Nephron progenitor cell (in vitro differentiated cells): ENCODE measurements at regions not wholly inside any gene's neighbourhood (a gene's known extent, or its start where the extent isn't known, plus 50 kb on each side); places are given as distances from the start of the nearest gene placed in this dataset.
"Not testable (repeated sequence)": the region's sequence is repeated elsewhere in the genome, so short reads cannot be mapped to it uniquely, and the experiment has no call there.

Experiments used
- DNase-seq: peaks from one replicate; pipeline ENCODE4 v3.0.0; 2021
- H3K27ac Mint-ChIP-seq: 2 replicates; pipeline ENCODE4 v1.8.0; 2021; ENCODE audit warnings: mild to moderate bottlenecking, moderate library complexity, mixed read lengths
- H3K27me3 Mint-ChIP-seq: 2 replicates; pipeline ENCODE4 v1.8.0; 2021; ENCODE audit warnings: mild to moderate bottlenecking, low read depth, mixed read lengths; ENCODE audit not compliant: poor library complexity
- H3K36me3 Mint-ChIP-seq: 2 replicates; pipeline ENCODE4 v1.8.0; 2021; ENCODE audit warnings: low read depth, mixed read lengths
- H3K4me1 Mint-ChIP-seq: 2 replicates; pipeline ENCODE4 v1.8.0; 2021; ENCODE audit warnings: mixed read lengths
- H3K4me3 Mint-ChIP-seq: 2 replicates; pipeline ENCODE4 v1.8.0; 2021; ENCODE audit warnings: mild to moderate bottlenecking, moderate library complexity, mixed read lengths
- H3K9me3 Mint-ChIP-seq: 2 replicates; pipeline ENCODE4 v1.8.0; 2021; ENCODE audit warnings: mild to moderate bottlenecking, moderate library complexity, mixed read lengths
- CTCF ChIP-seq: fragments of 200-600 bp; sonication (generic); IDR thresholded peaks from 2 replicates; pipeline ENCODE4 v1.5.0; 2021; ENCODE audit warnings: antibody characterized with exemption

DNA sequence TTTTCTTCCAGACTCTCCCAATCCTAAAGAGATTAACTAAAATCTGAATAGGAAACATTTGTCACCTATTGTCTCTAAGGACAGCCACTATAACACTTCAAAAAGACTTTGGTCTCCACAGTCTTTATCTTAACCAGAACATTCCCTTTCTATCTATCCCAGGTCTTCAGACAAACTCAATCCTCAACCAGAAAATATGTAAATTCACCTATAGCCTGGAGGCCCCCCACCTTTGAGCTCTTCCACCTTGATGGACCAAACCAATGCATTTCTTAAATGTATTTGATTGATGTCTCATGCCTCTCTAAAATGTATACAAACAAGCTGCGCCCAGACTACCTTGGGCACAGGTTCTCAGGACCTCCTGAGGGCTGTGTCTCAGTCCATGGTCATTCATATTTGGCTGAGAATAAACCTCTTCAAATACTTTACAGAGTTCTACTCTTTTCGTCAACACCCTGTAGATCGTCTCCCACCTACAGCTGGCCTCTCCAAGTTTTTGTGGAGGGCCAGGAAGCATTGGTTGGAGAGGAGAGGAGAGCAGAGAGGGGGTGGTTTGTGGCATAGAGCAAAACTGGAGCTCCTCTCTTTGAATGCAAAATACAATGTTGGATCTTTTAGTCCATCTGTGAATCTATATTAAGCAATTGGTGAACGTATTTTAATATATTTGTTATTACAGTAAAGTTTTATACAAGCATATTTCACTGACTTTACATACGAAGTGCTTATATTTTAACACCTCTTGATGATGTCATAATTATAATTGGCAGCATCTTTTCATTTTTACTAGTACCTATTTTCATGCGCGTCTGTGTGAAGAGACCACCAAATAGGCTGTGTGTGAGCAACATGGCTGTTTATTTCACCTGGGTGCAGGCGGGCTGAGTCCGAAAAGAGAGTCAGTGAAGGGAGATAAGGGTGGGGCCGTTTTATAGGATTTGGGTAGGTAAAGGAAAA, 230.7 kb upstream of the DUSP10 start:
- no peak for TF ChIP-seq CTCF
- Mint-ChIP-seq H3K36me3 (no peaks in the 10 kb centered on the region), H3K9me3 (no peaks in the 10 kb centered on the region), H3K4me3 (no peak overlapping the region), H3K4me1 (peaks cover 26% of the 10 kb centered on the region), H3K27me3 (no peaks in the 10 kb centered on the region), H3K27ac (no peak overlapping the region)
- DNase-seq, result no peak

GRCh38 chr1:221971035-221971434, 229.1 kb upstream of the DUSP10 start:
- not testable (repeated sequence) for H3K36me3 Mint-ChIP-seq, H3K27ac Mint-ChIP-seq, H3K4me3 Mint-ChIP-seq, DNase-seq, H3K9me3 Mint-ChIP-seq, H3K27me3 Mint-ChIP-seq
- peaks cover 33% of the 10 kb centered on the region for H3K4me1 Mint-ChIP-seq

DNA sequence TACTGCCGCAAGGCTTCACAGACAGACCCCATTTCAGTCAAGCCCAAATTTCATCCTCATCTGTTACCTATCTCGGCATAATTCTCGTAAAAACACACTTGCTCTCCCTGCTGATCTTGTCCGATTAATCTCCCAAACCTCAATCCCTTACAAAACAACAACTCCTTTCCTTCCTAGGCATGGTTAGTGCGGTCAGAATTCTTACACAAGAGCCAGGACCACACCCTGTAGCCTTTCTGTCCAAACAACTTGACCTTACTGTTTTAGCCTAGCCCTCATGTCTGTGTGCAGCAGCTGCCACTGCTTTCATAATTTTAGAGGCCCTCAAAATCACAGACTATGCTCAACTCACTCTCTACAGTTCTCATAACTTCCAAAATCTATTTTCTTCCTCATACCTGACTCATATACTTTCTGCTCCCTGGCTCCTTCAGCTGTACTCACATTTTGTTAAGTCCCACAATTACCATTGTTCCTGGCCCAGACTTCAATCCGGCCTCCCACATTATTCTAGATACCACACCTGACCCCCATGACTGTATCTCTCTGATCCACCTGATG, 227.5 kb upstream of the DUSP10 start:
- H3K4me1 Mint-ChIP-seq, result peaks cover 22% of the 10 kb centered on the region
- not testable (repeated sequence) for DNase-seq, H3K27me3 Mint-ChIP-seq, H3K27ac Mint-ChIP-seq, H3K9me3 Mint-ChIP-seq, H3K36me3 Mint-ChIP-seq, H3K4me3 Mint-ChIP-seq

- H3K4me3 Mint-ChIP-seq, H3K27me3 Mint-ChIP-seq, H3K27ac Mint-ChIP-seq, H3K36me3 Mint-ChIP-seq, H3K9me3 Mint-ChIP-seq, DNase-seq: not testable (repeated sequence)
- peaks cover 15% of the 10 kb centered on the region for H3K4me1 Mint-ChIP-seq
Measured at GRCh38 chr1:221967538-221967937, 225.6 kb upstream of the DUSP10 start.

DNA sequence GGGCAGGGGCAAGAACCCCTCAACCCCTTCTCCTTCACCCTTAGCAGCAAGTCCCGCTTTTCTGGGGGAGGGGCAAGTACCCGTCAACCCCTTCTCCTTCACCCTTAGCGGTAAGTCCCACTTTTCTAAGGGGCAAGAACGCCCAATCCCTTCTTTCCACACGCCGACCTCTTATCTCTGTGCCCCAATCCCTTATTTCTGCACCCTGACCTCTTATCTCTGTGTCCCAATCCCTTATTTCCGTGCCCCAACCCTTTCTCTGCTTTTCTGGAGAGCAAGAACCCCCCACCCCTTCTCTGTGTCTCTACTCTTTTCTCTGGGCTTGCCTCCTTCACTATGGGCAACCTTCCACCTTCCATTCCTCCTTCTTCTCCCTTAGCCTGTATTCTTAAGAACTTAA, 225.0 kb upstream of the DUSP10 start:
- not testable (repeated sequence) for H3K9me3 Mint-ChIP-seq, H3K4me3 Mint-ChIP-seq, H3K27me3 Mint-ChIP-seq, H3K27ac Mint-ChIP-seq, DNase-seq, H3K36me3 Mint-ChIP-seq
- peaks cover 19% of the 10 kb centered on the region for H3K4me1 Mint-ChIP-seq

- not testable (repeated sequence) for H3K4me3 Mint-ChIP-seq, H3K9me3 Mint-ChIP-seq, H3K27me3 Mint-ChIP-seq, DNase-seq, H3K27ac Mint-ChIP-seq, H3K36me3 Mint-ChIP-seq
- H3K4me1 Mint-ChIP-seq, result peaks cover 25% of the 10 kb centered on the region
Measured at GRCh38 chr1:221965891-221966290, 224.0 kb upstream of the DUSP10 start.

DNA sequence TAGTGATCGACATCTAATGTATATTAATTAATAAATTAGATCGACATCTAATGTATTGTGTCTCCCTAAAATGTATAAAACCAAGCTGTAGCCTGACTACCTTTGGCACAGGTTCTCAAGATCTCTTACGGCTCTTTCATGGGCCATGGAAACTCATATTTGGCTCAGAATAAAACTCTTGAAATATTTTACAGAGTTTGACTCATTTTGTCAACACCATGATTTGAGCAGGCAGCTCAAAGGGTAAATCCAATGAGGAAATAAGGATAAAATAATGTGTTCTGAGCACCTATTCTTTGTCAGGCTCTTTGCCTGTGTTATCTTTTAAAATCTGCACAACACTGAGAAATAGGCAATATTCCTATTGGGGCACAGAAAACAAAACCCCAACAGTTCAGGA, 223.4 kb upstream of the DUSP10 start:
- DNase-seq, result no peak
- Mint-ChIP-seq H3K4me3 (no peak overlapping the region), H3K9me3 (no peaks in the 10 kb centered on the region), H3K27ac (no peak overlapping the region), H3K4me1 (peaks cover 25% of the 10 kb centered on the region), H3K36me3 (no peaks in the 10 kb centered on the region), H3K27me3 (peaks cover 3% of the 10 kb centered on the region)
- no peak for TF ChIP-seq CTCF

- H3K36me3 Mint-ChIP-seq, result no peaks in the 10 kb centered on the region
- TF ChIP-seq CTCF, result no peak
- peaks cover 3% of the 10 kb centered on the region for H3K27me3 Mint-ChIP-seq
- no peak for DNase-seq
- no peak overlapping the region for H3K4me3 Mint-ChIP-seq
- H3K27ac Mint-ChIP-seq, result no peak overlapping the region
- H3K9me3 Mint-ChIP-seq, result no peaks in the 10 kb centered on the region
- peaks cover 25% of the 10 kb centered on the region for H3K4me1 Mint-ChIP-seq
Measured at GRCh38 chr1:221963742-221964141, 221.9 kb upstream of the DUSP10 start.
